ENCODE measurements at regions not wholly inside any gene's neighbourhood (a gene's known extent, or its start where the extent isn't known, plus 50 kb on each side); places are given as distances from the start of the nearest gene placed in this dataset.

- Histone ChIP-seq H3K27me3 (ENCODE audit: control insufficient read depth in 2 of 2, insufficient read depth in 2 of 2, low read length in 2 of 2) (no peaks in the 10 kb centered on the region), H3K79me2 (ENCODE audit: control insufficient read depth, insufficient read depth, low read length) (no peaks in the 10 kb centered on the region), H3K27ac (ENCODE audit: insufficient read depth, low read depth, low read length) (no peak overlapping the region), H2AFZ (ENCODE audit: low read depth, low read length) (no peak overlapping the region), H3K9ac (replicated peaks; ENCODE audit: extremely low read depth, insufficient read depth, low read length) (no peak overlapping the region), H3K4me3 (replicated peaks in 1 of 3; ENCODE audit: insufficient read depth in 1 of 3, low read depth in 1 of 3, low read length in 3 of 3) (no peak overlapping the region), H3K4me1 (ENCODE audit: control insufficient read depth, extremely low read depth, insufficient read depth, low read length) (no peaks in the 10 kb centered on the region), H3K36me3 (ENCODE audit: control insufficient read depth in 2 of 2, extremely low read depth in 1 of 2, insufficient read depth in 2 of 2, low read length in 2 of 2) (no peaks in the 10 kb centered on the region), H3K9me1 (replicated peaks; ENCODE audit: control insufficient read depth, extremely low read depth, insufficient read depth, low read length) (no peaks in the 10 kb centered on the region), H3K4me2 (ENCODE audit: insufficient read depth, low read length) (no peak overlapping the region), H4K20me1 (replicated peaks; ENCODE audit: control insufficient read depth, extremely low read depth, insufficient read depth, low read length) (no peaks in the 10 kb centered on the region), H3K9me3 (replicated peaks; ENCODE audit: control insufficient read depth, insufficient read depth, low read length) (peaks cover 9% of the 10 kb centered on the region)
- dilution Hi-C loops (cut with MboI; ENCODE audit: extremely low pct_ligation_motif_present, low sequenced_read_pairs) (no loop called here), intact Hi-C loops (cut with micrococcal nuclease) (no loop called here)
- TF ChIP-seq POLR2A (IDR thresholded peaks at IDR 0.05; ENCODE audit: low read depth, low read length) (no peak), JUN (IDR thresholded peaks at IDR 0.05; ENCODE audit: borderline replicate concordance, insufficient read depth, insufficient read length, low read depth) (no peak), GATA2 (IDR thresholded peaks at IDR 0.05; ENCODE audit: insufficient read depth, insufficient read length, low read depth, low read length) (no peak), EZH2 (IDR thresholded peaks at IDR 0.05; ENCODE audit: borderline replicate concordance, low read depth, low read length, severe bottlenecking) (no peak), MAX (IDR thresholded peaks at IDR 0.05; ENCODE audit: insufficient read depth, insufficient read length) (no peak), MYC (IDR thresholded peaks at IDR 0.05; ENCODE audit: low read depth, low read length) (no peak), FOS (IDR thresholded peaks at IDR 0.05; ENCODE audit: borderline replicate concordance, insufficient read depth, low read length) (no peak), POLR2AphosphoS5 (IDR thresholded peaks at IDR 0.05; ENCODE audit: insufficient read depth, low read depth, low read length) (no peak)
- TF ChIP-seq, protein P1, sequence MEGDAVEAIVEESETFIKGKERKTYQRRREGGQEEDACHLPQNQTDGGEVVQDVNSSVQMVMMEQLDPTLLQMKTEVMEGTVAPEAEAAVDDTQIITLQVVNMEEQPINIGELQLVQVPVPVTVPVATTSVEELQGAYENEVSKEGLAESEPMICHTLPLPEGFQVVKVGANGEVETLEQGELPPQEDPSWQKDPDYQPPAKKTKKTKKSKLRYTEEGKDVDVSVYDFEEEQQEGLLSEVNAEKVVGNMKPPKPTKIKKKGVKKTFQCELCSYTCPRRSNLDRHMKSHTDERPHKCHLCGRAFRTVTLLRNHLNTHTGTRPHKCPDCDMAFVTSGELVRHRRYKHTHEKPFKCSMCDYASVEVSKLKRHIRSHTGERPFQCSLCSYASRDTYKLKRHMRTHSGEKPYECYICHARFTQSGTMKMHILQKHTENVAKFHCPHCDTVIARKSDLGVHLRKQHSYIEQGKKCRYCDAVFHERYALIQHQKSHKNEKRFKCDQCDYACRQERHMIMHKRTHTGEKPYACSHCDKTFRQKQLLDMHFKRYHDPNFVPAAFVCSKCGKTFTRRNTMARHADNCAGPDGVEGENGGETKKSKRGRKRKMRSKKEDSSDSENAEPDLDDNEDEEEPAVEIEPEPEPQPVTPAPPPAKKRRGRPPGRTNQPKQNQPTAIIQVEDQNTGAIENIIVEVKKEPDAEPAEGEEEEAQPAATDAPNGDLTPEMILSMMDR (IDR thresholded peaks at IDR 0.05; ENCODE audit: extremely low read depth in 1 of 2, insufficient read depth in 1 of 2, low read depth in 1 of 2, low read length in 2 of 2): no peak
- POLR2A ChIA-PET: no interaction called here
- FAIRE-seq (no peak), DNase-seq (ENCODE audit: low read depth, low spot score) (no peak)
- no TSS peak for BruUV-seq (replicated peaks)
- CTCF ChIA-PET: no interaction called here
Measured at GRCh38 chr14:86662334-86662733, 1132.4 kb downstream of the FLRT2 start.
